ENCODE measurements at regions not wholly inside any gene's neighbourhood (a gene's known extent, or its start where the extent isn't known, plus 50 kb on each side); places are given as distances from the start of the nearest gene placed in this dataset.

DNA sequence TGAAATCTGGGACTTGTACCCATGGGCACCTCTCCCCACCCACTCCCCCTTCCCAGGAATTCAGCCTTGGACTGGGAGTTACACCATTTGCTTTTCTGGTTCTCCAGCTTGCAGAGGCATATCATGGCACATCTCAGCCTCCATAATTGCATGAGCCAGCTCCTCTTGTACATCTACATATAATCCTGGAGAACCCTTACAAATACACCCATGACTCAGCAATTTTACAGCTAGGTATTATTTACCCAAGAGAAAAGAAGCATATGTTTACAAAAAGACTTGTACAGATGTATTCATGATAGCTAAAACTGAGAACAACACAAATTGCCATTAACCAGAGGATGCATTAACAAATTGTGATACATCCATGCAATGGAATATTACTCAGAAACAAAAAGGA lies 58.4 kb downstream of the RPLP1 start:
- H3K4me1 ChIP-seq (ENCODE audit: control insufficient read depth, insufficient read depth, low read length): peaks cover 21% of the 10 kb centered on the region
- H3K36me3 ChIP-seq (ENCODE audit: control insufficient read depth, insufficient read depth, low read length): no peaks in the 10 kb centered on the region
- H3K27me3 ChIP-seq (ENCODE audit: control insufficient read depth, insufficient read depth, low read length): no peaks in the 10 kb centered on the region
- ATAC-seq (no peak), DNase-seq (no peak)
- Mint-ChIP-seq H3K36me3 (no peaks in the 10 kb centered on the region), H3K27ac (no peak overlapping the region), H3K27me3 (ENCODE audit: low read depth in 2 of 2) (peaks cover 6 to 7% of the 10 kb centered on the region in 2 donors), H3K4me3 (no peak overlapping the region), H3K9me3 (no peaks in the 10 kb centered on the region), H3K4me1 (peaks cover 36 to 54% of the 10 kb centered on the region in 2 donors)
- no peak overlapping the region for H3K4me3 ChIP-seq (ENCODE audit: low read length)
- intact Hi-C loops (cut with micrococcal nuclease): no loop called here
- TF ChIP-seq, protein P1, sequence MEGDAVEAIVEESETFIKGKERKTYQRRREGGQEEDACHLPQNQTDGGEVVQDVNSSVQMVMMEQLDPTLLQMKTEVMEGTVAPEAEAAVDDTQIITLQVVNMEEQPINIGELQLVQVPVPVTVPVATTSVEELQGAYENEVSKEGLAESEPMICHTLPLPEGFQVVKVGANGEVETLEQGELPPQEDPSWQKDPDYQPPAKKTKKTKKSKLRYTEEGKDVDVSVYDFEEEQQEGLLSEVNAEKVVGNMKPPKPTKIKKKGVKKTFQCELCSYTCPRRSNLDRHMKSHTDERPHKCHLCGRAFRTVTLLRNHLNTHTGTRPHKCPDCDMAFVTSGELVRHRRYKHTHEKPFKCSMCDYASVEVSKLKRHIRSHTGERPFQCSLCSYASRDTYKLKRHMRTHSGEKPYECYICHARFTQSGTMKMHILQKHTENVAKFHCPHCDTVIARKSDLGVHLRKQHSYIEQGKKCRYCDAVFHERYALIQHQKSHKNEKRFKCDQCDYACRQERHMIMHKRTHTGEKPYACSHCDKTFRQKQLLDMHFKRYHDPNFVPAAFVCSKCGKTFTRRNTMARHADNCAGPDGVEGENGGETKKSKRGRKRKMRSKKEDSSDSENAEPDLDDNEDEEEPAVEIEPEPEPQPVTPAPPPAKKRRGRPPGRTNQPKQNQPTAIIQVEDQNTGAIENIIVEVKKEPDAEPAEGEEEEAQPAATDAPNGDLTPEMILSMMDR (IDR thresholded peaks at IDR 0.05): no peak
- no peaks in the 10 kb centered on the region for H3K9me3 ChIP-seq (ENCODE audit: control insufficient read depth, insufficient read depth, low read length)
- H3K27ac ChIP-seq (ENCODE audit: low read length): no peak overlapping the region

DNA sequence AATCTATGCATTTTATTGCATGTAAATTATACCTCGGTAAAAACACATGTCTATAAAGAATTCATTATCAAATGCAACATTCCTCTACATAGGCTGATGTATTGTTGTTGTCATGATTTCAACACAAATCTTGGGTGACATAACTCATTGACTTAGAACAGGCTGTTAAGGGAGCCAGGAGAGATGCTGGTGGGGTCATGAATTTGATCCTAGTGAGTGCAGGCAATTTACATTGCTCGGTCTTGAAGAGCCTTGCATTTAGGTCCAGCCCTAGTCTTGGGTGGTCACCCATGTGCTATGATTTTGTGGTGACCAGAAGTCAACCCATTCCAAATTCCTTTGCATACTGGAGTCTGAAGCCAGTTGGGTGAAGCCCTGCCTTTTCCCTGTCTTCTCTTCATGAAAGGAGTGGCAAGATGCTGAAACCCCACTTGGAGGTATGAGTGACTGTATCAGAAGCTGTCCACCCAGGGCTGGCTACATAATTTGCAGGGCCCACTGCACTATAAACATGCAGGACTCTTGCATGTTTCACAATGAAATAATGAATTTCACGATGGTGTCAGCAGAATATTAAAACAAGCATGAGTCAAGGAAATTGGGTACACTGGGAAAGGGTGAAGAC lies 59.2 kb downstream of the RPLP1 start:
- intact Hi-C loops (cut with micrococcal nuclease): no loop called here
- no peak overlapping the region for H3K4me3 ChIP-seq (ENCODE audit: low read length)
- no peaks in the 10 kb centered on the region for H3K36me3 ChIP-seq (ENCODE audit: control insufficient read depth, insufficient read depth, low read length)
- peaks cover 21% of the 10 kb centered on the region for H3K4me1 ChIP-seq (ENCODE audit: control insufficient read depth, insufficient read depth, low read length)
- TF ChIP-seq, protein P1 (IDR thresholded peaks at IDR 0.05): no peak
- Mint-ChIP-seq H3K27me3 (ENCODE audit: low read depth in 2 of 2) (peaks cover 6 to 7% of the 10 kb centered on the region in 2 donors), H3K27ac (no peak overlapping the region), H3K9me3 (no peaks in the 10 kb centered on the region), H3K4me3 (no peak overlapping the region), H3K4me1 (peaks cover 36 to 54% of the 10 kb centered on the region in 2 donors), H3K36me3 (no peaks in the 10 kb centered on the region)
- H3K27me3 ChIP-seq (ENCODE audit: control insufficient read depth, insufficient read depth, low read length): no peaks in the 10 kb centered on the region
- no peaks in the 10 kb centered on the region for H3K9me3 ChIP-seq (ENCODE audit: control insufficient read depth, insufficient read depth, low read length)
- DNase-seq (no peak), ATAC-seq (no peak)
- 94% methylated on average over 2 of the region's 3 CpGs for WGBS (ENCODE audit: insufficient coverage)
- no peak overlapping the region for H3K27ac ChIP-seq (ENCODE audit: low read length)

DNA sequence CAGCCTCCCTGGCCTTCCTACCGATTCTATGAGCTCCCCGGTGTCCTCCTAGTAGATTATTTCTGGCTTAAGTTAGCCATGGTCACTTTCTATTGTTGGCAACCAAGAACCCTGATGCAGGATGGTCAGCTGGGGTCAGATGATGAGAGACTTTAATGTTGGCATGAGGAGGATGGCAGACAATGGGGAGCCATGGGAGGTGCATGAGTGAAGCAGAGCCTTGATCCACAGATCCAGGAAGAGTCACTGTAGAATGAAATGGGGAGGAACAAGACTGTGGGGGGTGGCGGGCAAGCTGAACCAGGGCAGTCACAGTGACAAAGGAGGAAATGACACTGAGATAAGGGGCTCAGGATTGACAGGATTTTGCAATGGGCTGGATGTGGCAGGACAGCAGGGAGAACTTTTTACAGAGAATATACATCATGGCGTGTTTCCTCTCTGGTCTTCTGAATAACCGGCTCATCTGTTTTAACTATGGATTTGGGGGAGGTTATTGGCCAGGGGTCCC lies 60.9 kb downstream of the RPLP1 start:
- 95% methylated on average over 5 of the region's 5 CpGs for WGBS (ENCODE audit: insufficient coverage)
- H3K9me3 Mint-ChIP-seq: no peaks in the 10 kb centered on the region
- Histone ChIP-seq H3K27me3 (ENCODE audit: control insufficient read depth, insufficient read depth, low read length) (no peaks in the 10 kb centered on the region), H3K4me1 (ENCODE audit: control insufficient read depth, insufficient read depth, low read length) (peaks cover 15% of the 10 kb centered on the region), H3K36me3 (ENCODE audit: control insufficient read depth, insufficient read depth, low read length) (no peaks in the 10 kb centered on the region), H3K4me3 (ENCODE audit: low read length) (no peak overlapping the region), H3K9me3 (ENCODE audit: control insufficient read depth, insufficient read depth, low read length) (no peaks in the 10 kb centered on the region), H3K27ac (ENCODE audit: low read length) (no peak overlapping the region)
- intact Hi-C loops (cut with micrococcal nuclease): no loop called here
- ATAC-seq (no peak), DNase-seq (no peak)
- peaks cover 6 to 7% of the 10 kb centered on the region in 2 donors for H3K27me3 Mint-ChIP-seq (ENCODE audit: low read depth in 2 of 2)
- no peaks in the 10 kb centered on the region for H3K36me3 Mint-ChIP-seq
- H3K4me1 Mint-ChIP-seq: peaks cover 25 to 43% of the 10 kb centered on the region in 2 donors
- H3K27ac Mint-ChIP-seq: no peak overlapping the region
- TF ChIP-seq, protein P1 (IDR thresholded peaks at IDR 0.05): no peak
- no peak overlapping the region for H3K4me3 Mint-ChIP-seq

DNA sequence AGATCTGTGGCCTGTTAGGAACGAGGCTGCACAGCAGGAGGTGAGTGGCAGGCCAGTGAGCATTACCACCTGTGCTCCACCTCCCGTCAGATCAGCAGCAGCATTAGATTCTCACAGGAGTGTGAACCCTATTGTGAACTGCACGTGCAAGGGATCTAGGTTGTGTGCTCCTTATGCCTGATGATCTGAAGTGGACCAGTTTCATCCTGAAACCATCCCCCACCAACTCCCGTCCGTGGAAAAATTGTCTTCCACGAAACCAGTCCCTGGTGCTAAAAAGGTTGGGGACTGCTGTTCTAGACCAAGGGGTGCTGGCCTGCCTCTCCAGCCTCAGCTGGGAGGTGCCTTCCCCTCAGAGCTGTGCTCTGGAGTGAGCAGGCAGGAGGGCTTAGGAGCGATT lies 61.4 kb downstream of the RPLP1 start:
- Mint-ChIP-seq H3K36me3 (no peaks in the 10 kb centered on the region), H3K4me3 (no peak overlapping the region), H3K9me3 (no peaks in the 10 kb centered on the region), H3K4me1 (peaks cover 20 to 38% of the 10 kb centered on the region in 2 donors), H3K27ac (no peak overlapping the region), H3K27me3 (ENCODE audit: low read depth in 2 of 2) (peaks cover 7 to 8% of the 10 kb centered on the region in 2 donors)
- Histone ChIP-seq H3K36me3 (ENCODE audit: control insufficient read depth, insufficient read depth, low read length) (no peaks in the 10 kb centered on the region), H3K9me3 (ENCODE audit: control insufficient read depth, insufficient read depth, low read length) (no peaks in the 10 kb centered on the region), H3K27me3 (ENCODE audit: control insufficient read depth, insufficient read depth, low read length) (no peaks in the 10 kb centered on the region), H3K4me1 (ENCODE audit: control insufficient read depth, insufficient read depth, low read length) (peaks cover 11% of the 10 kb centered on the region), H3K4me3 (ENCODE audit: low read length) (no peak overlapping the region), H3K27ac (ENCODE audit: low read length) (no peak overlapping the region)
- DNase-seq: no peak
- ATAC-seq: no peak
- intact Hi-C loops (cut with micrococcal nuclease): no loop called here
- TF ChIP-seq, protein P1 (IDR thresholded peaks at IDR 0.05): no peak
- 93% methylated on average over 6 of the region's 7 CpGs for WGBS (ENCODE audit: insufficient coverage)
